Vagina (tissue), 2 donors: ENCODE measurements at regions not wholly inside any gene's neighbourhood (a gene's known extent, or its start where the extent isn't known, plus 50 kb on each side); places are given as distances from the start of the nearest gene placed in this dataset.
"Not testable (repeated sequence)": the region's sequence is repeated elsewhere in the genome, so short reads cannot be mapped to it uniquely, and the experiment has no call there.

Experiments used
- CTCF ChIP-seq, 3 experiments: fragments of 450-650 bp in 2 of 3; fragments of 200-600 bp in 1 of 3; sonication (generic) in 1 of 3; IDR thresholded peaks; one replicate each; pipeline ENCODE4 v1.5.1; 2017 to 2019; ENCODE audit warnings: antibody characterized with exemption in 3 of 3, mild to moderate bottlenecking in 2 of 3, moderate library complexity in 2 of 3
- POLR2A ChIP-seq, 2 donors: fragments of 450-650 bp; IDR thresholded peaks; one replicate each; pipeline ENCODE4 v1.6.1; 2017; ENCODE audit warnings: antibody characterized with exemption in 2 of 2, mild to moderate bottlenecking in 2 of 2, moderate library complexity in 2 of 2

- not testable (repeated sequence) for TF ChIP-seq CTCF, POLR2A (IDR thresholded peaks at IDR 0.05)
These were observed 1675.9 kb downstream of the OTOL1 start for GRCh38 chr3:163172513-163172912.
